ENCODE measurements at regions not wholly inside any gene's neighbourhood (a gene's known extent, or its start where the extent isn't known, plus 50 kb on each side); places are given as distances from the start of the nearest gene placed in this dataset.
A peak's percentile ranks its signal among the peaks of the same experiment; 100 is the strongest.

DNA sequence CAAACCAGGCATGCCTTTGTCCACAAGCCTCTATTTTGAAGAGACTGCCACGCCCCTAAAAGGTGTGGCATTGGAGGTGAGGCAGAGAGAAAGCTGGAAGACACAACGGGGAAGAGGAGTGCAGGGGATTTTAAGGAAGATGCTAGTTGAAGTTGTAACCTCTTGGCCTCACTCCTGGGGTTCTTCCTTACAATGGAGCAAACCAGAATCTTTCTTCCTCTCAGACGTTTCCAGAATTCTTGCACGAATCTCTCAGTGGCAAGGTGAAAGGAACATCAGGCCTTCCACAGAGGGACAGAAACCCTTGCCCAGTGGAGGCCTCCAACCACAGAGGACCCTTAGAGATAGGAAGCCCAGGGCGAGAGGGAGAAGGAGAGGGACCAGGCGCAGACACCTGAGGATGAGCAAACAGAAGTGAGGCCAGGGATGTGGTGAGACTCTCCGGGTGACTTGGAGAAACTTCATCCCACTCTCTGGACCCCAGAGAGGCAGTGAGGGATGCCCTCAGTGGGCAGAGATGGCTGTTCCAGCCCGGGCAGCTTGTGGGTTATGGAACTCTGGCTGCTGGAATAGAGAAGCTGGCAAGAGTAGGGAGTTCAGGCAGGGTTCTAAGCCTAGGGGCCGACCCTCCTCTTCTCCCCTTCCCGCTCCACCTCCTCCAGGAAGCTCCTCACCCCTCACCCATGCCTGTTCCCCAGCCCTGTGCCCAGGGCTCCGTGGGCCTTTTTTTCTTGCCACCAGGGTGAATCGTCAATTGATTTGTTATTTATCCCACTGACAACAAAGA is 136.8 kb upstream of the RUNX3 start:
- DNase-seq (no peak), ATAC-seq (ENCODE audit: poor library complexity) (no peak)
- intact Hi-C loops (cut with DNase I) = no loop called here

DNA sequence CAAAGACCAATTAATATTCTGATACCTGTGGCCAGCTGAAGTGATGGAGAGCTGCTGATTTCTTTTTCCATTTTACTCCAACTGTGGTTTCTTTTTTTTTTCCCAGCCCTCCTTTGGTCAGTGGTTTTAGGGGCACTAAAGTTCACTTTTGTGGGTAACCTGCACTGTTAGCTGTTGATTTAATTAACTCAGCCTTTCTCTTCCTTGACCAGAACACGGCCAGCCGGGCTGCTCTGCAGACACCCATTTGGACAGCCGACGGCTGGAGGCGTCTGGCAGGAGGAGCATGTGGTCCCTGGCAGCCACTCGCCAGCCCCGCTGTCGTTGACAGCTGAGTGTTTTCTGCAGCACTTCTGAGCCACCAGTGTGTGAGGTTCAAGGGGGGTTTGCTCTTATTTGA is 136.2 kb upstream of the RUNX3 start:
- DNase-seq (no peak), ATAC-seq (ENCODE audit: poor library complexity) (no peak)
- intact Hi-C loops (cut with DNase I) = no loop called here

DNA sequence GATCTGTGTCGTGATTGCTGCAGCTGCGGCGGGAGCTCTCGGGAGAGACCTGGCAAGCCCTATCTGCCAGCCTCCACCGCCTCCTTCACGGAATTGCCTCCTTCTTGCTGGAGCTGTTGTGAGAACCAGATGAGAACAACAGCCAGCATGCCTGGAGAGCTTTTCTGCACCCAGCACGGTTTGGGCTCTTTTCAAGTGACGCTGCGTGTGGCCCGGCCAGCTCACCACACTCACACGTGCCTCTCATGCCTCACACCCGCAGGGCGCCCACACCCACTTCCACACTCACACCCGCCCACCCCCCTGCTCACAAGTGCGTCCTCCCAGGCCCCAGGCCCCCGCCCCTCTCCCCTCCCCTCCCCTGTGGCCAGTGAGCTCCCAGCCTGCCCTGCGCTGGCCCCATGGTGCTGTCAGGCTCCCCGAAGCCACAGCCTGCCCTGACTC is 135.7 kb upstream of the RUNX3 start:
- intact Hi-C loops (cut with DNase I) = no loop called here
- no peak for ATAC-seq (ENCODE audit: poor library complexity)
- DNase-seq = no peak

DNA sequence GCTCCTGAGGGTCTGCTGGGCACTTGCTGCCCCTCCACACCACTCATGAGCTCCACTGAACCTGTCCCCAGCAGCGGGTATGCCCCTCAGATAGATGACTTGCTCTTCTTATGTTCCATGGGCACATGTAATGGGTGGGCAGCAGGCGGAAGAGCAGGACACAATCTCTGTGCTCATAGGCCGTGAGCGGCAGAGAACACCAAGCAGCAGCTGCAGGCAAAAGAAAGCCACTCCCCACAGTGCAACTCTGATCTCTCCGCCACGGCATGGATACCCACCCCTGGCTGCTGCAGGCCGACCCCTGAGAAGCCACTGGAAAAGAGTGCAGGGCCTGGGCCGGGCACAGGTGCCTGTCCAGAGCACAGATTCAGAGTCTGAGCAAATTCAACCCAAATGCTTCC is 135.2 kb upstream of the RUNX3 start:
- ATAC-seq (ENCODE audit: poor library complexity) (no peak), DNase-seq (no peak)
- intact Hi-C loops (cut with DNase I) = no loop called here

DNA sequence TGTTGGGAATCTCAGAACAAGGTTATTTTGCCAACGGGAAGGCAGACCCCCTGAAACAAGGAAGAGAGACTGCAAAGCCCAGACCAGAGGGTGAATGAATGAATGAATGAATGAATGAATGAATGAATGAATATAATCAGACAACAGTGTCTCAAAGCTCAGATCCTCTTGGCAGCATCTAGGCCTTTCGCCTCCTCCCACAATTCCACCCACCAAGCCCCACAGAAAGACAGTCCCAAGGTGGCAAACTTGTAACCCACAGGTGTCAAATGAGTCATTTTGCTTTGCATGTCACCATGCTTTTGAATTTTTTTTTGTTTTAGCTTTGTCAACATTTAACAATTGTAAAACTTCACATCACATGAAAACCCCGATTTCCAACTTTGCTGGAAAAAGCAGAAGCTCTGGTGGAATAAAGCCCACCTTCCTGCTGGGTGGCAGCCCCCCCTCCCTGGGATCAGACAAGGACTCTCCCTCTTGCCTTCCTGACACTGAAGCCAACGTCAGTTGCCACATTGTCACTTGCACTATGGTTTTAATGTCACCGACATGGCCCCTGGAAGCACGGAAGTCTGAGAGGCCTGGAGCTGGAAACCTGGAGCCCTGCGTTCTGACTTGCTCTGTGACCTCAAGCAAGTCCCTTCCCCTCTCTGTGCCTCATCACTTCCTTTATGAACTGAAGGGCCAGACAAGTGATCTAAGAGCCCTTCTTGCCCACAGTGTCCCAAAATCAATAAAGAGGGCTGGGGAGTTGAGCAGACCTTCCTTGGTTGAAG is 134.6 kb upstream of the RUNX3 start:
- ATAC-seq (ENCODE audit: poor library complexity) (no peak), DNase-seq (no peak)
- intact Hi-C loops (cut with DNase I) = no loop called here

DNA sequence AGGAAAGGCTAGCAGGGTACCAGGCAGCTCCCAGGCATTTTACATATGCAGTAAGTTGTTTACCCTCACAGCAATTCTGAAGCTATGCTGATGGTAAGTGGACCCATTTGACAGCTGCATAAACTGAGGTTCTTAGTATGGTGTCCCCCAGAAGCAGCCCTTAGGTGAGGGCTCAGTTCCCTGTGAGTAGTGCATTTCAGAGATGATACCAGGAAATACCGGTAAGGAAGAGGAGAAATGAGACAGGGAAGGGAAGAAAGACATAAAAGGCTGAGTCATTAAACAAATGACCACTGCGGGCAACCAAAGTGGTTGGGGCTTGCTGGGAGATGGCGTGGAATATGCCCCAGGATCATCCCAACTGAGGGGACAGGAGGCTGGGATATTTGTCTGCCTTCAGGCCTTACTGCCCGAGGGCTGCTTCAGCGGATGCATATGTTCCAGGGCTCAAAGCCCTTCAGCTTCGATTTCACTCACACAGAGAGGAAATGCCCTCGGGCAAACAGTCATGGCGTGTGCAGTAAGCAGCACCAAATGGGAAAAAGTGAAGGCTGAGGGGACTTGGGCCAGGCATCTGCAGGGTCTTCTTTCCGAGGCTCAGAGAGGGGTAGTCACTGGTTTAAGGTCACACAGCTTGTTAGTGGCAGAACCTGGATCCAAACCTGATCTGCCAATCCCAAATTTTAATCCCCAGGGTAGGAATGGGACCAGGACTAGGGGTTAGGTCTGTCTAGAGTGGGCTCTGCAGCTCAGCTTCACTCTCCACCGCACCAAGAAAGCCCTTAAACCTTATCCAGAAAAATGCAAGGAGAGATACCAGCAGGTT is 133.7 kb upstream of the RUNX3 start:
- no peak for ATAC-seq (ENCODE audit: poor library complexity)
- intact Hi-C loops (cut with DNase I) = no loop called here

DNA sequence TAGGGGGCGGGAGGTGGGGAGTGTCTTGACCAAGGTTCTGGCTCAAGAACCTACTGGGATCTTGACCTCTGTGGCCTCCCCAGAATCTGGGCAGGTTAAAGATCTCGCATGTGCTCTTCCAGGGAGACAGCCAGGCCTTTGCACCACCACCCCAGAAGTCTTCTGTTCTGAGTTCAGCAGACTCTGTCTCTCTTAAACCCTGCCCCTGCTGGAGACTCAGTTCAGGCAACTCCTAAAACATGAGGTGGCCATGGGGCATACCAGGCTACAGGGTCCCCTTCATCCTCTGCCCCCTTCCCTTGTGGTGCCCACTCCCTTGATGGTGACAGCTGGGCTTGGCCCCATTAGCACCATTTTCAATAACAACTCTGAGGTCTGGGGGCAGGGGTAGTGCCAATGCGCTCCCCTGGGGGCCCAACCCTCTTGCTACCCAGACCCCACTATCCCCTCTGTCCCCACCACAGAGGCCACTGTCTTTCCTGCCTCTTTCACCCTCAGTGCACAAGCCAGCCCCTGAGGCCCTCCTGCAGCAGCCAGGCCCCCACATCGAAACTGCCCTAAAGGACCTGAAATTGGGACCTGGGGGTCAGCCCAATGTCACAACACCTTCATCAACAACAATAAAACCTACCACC is 132.7 kb upstream of the RUNX3 start:
- ATAC-seq (ENCODE audit: poor library complexity) = no peak
- DNase-seq = no peak
- intact Hi-C loops (cut with DNase I) = no loop called here

More for the DNA sequence above, 133.7 kb upstream of the RUNX3 start:
- no peak for DNase-seq

DNA sequence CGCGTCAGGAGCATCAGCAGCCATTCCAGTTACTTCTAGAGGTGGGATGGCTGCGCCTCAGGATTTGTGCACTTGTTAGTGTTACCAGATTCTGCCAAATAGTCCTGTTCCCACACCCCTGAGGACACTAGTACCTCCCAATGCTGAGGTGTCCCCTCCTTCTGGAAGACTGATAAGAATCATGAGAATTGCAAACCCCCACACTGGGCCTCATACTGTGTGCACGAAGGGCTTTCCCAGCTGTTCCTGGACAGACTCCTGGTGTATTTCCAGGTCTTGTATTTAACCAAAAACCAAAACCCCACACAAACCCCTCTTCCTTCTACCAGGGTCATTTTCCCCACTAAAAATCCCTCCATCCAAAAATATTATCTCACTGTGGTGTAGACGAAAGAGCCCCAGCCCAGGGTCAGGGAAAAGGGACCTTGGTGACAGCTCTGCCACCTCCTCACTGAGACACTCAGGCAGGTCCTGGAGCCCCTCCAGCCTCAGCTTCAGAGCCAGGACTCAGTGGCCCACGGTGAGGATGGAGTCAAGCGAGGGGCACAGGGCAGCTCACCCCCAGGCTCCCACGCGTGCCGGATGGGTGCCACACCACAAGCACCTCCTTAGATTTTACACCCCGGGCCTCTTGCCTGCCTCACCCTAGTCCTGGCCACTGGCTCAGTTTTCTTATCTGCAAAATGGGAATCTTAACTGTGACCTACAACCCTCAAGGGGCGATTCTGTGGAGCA is 131.4 kb upstream of the RUNX3 start:
- intact Hi-C loops (cut with DNase I) = no loop called here
- ATAC-seq (ENCODE audit: poor library complexity) (no peak), DNase-seq (no peak)

DNA sequence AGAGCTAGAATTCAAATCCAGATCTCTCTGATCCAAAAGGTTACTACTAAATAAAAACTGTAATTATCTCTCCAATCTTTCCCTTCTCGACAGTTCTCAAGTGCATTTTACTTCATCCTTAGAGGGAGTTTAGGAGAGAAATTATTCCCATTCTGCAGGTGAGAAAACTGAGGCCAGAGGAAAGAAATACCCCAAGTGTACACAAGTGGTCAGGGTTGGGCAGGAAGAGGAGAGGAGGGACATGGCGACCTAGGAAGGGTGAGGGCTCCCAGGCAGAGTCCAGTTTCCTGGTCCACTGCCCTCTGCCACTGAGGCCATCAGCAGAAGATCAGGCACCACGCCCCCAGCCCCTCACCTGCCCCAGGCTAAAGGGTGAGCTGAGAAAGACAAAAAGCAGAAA is 127.1 kb upstream of the RUNX3 start:
- ATAC-seq (ENCODE audit: poor library complexity) = no peak
- intact Hi-C loops (cut with DNase I) = no loop called here
- no peak for DNase-seq

DNA sequence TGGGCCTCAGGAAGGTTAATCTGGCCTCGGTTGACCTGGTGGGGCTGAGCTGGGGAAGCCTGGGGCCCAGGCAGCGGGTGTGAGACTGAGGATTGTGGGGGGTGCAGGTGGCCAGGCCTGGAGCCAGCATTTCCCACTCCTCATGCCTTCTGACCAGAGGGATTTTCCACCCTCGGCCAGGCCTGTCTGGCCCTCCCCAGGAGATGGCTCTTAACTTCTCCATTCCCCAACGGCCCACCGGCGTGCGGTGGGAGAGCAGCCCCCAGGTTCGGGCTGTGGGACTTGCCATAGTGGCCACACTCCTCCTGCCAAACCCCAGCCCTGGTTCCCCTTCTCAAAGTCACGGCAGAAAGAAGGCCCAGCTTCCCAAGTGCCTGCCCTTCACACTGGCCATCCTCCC is 126.5 kb upstream of the RUNX3 start:
- intact Hi-C loops (cut with DNase I) = no loop called here
- ATAC-seq (ENCODE audit: poor library complexity) (no peak), DNase-seq (no peak)

DNA sequence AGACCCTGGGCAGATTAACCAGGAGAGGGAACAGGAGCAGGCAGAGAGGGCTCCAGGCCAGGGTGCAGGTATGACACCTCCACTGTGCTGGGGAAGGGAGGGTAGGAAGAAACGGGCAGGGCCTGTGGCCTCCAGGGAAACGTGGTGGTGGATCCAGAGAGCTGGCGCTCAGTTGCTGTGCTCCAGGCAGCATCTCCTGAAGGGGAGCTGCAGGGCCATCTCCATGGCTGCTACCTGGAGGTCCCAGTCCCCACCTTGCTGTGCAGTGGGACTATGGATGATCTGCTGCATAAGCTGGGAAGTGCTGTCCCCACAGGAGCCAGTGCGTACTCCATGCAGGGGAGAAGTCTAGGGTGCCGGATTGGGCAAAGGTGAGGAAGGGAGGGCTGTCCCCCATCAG is 125.9 kb upstream of the RUNX3 start:
- intact Hi-C loops (cut with DNase I) = no loop called here
- DNase-seq (no peak), ATAC-seq (ENCODE audit: poor library complexity) (no peak)

DNA sequence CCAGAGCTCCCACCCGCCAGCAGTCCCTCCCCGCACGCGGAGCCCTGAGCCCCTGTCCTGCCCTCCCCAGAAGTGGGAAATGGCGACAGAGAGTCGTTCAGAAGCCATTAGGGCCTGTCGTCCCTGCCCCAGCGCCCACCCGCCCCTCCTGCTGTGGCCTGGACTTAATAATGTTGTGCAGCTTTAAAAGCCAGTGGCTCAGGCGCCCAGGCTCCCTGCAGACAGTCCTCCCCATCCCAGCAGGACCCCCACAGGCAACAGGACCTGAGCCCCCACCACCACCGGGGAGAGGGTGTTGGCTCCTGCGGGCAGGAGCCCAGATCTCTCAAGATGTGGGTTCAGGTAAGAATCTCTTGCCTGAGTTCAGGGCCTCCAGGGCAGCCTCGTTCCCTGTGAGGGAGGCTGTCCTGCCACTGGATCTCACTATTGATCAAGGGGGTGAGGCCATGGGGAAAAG is 125.3 kb upstream of the RUNX3 start:
- DNase-seq (no peak), ATAC-seq (ENCODE audit: poor library complexity) (no peak)
- intact Hi-C loops (cut with DNase I) = no loop called here

DNA sequence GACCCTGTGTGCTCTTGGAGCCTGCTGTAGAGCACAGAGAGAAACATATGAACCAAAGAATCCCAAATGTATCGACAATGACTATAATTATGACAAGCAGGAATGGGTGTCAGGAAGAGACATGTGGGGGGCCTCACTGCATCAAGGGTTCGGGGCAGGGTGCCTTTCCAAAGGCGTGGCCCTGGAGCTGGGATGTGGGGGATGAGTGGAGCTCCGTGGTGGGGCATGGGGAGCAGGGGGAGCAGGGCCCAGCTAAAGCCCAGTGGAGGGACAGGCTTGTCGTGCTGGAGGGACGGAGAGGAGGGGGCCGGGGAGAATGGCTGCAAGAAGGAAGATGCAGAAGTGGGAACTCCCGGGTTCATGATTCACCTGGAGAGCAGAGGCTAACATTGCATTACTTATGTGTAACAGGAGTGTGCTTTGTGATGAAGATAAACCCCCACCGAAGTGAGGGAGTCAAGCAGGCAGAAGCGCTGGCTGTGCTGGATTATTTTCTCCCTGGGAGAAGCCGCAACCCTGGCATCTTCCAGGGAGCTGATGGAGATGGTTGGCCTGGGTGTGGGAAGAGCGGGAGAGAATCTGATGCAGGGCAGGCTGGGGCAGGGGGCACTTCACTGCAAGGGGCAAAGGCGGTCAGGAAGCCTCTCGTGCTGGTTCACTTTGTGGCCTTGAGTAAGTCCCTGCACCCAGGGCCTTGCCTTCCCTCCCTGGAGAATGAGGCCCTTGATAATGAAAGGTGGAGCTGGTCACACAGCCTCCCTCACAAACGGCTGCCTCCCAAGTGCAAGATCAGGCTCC is 124.6 kb upstream of the RUNX3 start:
- peak; percentile 17 for DNase-seq
- intact Hi-C loops (cut with DNase I) = no loop called here
- ATAC-seq (ENCODE audit: poor library complexity) = no peak

DNA sequence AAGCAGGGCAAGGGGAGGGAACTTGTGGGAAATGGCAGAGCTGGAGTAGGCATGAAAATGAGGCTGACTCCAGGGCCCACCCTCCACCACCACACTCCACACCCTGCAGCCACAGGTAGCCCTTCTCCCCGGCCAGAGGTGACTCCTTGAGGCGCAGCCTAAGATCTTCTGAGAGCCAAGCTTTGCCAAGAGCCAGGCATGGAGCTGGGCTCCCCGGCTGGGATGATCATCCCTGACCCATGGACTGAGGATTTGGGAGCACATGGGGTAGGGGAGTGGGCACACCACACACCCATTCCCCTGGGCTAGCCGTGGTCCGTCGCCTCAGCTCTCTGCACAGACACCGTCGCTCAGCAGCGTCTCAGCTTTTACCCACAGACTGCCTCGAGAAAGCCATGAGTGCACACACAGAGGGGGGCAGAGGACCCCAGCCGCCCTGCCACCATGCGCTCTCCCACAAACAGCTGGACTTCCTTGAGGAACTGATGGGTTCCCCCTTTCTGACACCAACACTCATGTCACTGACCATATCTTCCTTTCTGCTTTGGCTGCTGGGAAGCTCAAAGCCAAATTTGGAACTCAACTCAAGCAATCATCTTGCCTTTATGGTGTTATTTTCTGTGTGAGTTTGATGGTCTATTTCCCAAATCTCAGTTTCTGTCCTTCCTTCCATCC is 123.6 kb upstream of the RUNX3 start:
- DNase-seq (peak; percentile 28), ATAC-seq (ENCODE audit: poor library complexity) (no peak)
- intact Hi-C loops (cut with DNase I) = no loop called here

DNA sequence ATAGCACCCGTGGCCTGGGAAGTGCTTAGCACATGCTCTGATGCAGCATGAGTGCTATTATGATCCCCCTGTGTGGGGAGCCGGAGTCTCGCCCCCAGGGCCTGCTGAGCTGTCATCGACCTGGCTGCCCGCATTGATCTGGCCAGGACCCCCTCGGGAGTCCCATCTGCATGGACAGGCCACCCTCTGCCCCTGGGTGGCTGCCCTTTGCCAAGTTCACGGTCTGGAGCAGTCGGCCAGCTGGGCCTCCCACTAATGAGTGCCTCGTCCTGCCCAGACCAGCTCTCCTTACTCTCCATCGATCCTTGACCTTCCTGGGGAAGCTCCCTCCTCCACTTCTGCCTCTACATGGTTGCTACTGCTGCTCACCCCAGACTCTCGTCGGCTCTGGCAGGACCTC is 121.8 kb upstream of the RUNX3 start:
- ATAC-seq (ENCODE audit: poor library complexity) (no peak), DNase-seq (peak; percentile 20)
- intact Hi-C loops (cut with DNase I) = no loop called here

DNA sequence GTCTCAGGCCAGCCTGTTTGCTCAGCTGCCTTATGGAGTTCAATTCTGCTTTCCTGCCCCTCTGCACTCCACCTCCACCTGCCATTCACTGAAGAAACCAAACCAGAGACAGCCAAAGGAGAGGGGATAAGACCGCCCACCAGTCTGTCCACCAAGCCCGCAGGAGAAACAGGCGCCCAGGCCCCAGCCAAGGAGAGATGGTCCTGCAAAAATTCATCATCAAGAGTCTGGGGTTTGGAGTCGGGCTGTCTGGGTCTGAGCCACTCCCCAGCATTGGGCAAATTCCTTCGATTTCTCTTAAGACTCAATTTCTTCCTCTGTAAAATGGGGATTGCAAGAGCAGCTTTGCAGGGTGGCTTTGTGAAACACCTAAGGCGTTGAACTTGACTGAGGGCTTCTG is 121.4 kb upstream of the RUNX3 start:
- intact Hi-C loops (cut with DNase I) = no loop called here
- DNase-seq (no peak), ATAC-seq (ENCODE audit: poor library complexity) (no peak)

DNA sequence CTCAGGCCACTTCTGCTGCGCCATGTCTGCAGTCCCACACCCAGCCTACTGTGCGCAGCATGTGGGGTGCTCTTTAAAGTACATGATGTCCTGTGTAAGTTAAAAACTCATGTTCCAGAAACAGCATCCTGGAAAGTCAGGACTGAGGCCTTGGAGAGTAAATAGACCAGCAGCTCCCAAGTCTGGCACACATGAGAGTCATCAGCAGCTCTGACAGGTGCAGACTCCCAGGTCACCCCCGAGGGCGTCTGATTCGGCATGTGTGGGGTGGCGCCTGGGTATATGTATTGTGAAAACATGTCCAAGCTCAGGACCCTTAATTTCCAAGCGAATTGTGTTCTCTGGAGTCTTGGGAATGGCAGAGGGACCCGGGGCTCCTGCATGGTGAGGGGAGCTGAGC is 120.1 kb upstream of the RUNX3 start:
- intact Hi-C loops (cut with DNase I) = no loop called here
- ATAC-seq (ENCODE audit: poor library complexity) = no peak
- no peak for DNase-seq

Data from Right ventricle myocardium superior (tissue), 1 donor.